HT1080 (cell line): ENCODE measurements at regions not wholly inside any gene's neighbourhood (a gene's known extent, or its start where the extent isn't known, plus 50 kb on each side); places are given as distances from the start of the nearest gene placed in this dataset.

Experiments
- DNase-seq: peaks from one replicate; pipeline ENCODE4 v3.0.0-alpha.2; 2015; ENCODE audit warnings: low read depth

DNA sequence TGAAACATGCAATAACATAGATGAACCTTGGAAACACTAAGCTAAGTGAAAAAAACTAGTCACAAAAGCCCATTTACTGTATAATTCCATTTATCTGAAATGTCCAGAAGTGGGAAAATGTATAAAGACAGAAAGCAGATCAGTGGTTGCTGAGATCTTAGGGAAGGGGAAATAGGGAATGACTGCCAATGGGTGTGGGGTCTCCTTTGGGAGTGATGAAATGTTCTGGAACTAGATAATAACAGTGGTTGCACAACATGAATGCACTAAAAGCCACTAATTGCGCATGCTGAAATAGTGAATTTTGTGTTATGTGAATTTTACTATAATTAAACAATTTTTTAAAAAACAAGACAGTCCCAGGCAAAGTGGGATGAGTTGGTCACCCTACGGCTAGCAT, 472.8 kb downstream of the CCDC171 start:
- DNase-seq, result no peak

DNA sequence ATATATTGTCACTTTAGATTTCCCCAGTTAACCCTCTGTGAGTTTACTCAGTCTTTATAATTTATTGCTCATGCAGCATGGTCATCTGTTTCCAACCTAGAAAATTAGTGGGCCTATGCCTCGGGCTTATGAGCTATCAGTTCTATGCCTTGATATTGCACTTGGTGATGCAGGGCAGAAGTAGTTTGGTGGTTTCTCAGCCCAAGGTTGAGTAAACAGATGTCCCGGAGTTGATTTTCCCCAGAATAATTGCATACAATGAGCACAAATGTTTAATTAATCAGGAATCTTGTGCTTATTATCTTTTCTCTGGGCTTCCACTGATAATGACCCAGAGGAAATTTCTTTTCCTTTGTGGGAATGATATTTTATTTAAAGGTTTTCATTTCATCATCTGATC, 474.0 kb downstream of the CCDC171 start:
- DNase-seq, result no peak

- no peak for DNase-seq
Observed at GRCh38 chr9:16028548-16028947, 475.7 kb downstream of the CCDC171 start.

DNA sequence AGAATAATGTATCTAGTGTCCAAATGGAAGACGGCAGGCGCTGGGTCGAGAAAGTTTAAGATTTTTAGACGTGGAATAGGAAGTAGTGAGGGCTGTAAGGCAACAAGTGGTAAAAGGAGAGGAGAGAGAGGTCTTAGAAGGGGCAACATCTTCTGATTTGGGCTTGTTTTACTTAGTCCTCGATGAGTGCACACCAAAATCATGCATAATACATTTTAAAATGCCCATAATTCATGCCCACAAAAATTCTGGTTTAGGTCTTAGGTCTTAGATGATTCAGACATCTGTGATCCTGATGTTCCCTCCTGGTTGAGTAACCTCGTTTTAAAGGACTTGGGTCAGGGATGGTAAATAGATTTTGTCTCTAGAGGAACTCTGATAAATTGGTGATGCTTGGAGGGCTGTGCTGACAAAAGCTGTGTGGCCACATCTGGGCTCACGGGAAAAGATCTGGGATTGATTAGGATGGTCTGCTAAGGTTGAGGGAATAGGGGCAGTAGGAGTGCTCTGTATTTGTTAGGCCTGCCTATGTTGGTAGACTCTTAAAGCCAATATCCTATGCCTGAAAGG, 476.3 kb downstream of the CCDC171 start:
- peak; percentile 52 for DNase-seq

- DNase-seq, result peak; percentile 66
Observed at GRCh38 chr9:16029796-16030363, 477.0 kb downstream of the CCDC171 start.

DNA sequence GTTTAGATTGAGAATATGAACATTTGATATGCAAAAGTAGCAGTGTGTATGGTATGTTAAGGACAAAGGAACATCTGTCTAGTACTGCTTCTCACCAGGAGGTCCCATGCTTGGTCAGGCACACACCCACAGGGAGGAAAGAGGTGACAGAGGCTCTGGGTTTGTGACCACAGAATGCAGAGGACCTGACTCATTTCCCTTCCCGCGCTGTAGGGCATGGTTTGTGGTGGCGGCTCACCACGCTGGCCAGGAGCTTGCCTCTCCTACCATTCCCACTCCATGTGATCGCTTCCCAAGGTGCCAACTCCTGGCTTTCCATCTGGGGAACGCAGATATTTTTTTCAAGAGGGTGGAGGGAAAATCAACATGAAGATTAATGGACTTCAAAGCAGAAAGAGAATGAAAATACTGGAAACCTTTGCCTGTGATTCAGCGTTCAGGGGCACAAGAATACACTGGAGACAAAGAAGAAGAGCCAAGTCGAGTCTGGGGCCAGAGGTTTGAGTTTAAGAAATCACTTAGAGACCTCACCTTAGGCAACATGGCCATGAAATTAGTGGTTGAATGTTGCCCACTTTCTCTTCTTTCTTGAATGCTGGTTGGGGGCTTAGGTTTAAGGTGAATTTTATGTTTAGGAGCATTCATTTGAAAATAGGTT, 477.8 kb downstream of the CCDC171 start:
- peak; percentile 100 for DNase-seq

DNA sequence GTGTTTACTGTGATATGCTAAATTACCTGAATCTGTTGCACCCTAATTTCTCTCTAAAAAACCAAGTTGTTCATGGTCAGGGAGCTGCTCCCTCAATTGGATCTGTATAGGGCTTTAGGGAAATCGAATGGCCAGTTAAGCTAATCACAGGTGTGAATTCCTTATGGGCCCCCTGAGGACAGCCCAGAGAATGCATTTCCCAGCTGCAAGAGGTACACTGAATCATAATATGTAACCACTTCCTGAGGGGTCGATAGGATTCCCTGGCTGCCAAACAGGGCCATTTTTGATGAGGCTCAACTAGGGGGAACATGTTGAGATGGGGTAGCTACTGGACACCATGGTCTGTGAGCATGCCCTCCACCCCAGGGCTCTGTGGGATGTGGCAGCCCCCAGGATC, 478.6 kb downstream of the CCDC171 start:
- DNase-seq, result peak; percentile 78

GRCh38 chr9:16031971-16032370, 479.1 kb downstream of the CCDC171 start:
- peak; percentile 58 for DNase-seq

DNA sequence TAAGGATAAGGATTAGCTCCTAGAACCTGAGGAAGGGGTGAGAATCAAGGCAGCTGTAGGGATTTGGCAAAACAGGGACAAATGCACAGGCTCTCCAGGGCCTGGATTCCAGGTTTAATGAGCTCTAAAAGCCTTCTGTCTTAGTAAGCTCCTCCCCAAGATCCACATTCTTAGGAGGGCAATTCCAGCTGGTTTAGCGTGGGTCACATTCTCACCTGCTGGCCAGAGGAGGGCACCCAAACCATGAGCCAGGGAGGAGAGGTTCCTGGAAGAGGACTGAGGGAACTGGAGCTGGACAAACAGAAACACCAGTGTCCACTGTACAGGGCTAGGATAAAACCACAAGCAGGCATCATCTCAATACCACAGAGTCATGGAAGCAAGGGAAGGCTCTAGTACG, 480.0 kb downstream of the CCDC171 start:
- peak; percentile 81 for DNase-seq

- no peak for DNase-seq
Observed at GRCh38 chr9:16033253-16033652, 480.4 kb downstream of the CCDC171 start.

- DNase-seq, result no peak
Observed at GRCh38 chr9:16033921-16034691, 481.3 kb downstream of the CCDC171 start.

- peak; percentile 29 for DNase-seq
Observed at GRCh38 chr9:16039218-16039987, 486.6 kb downstream of the CCDC171 start.

- no peak for DNase-seq
Observed at GRCh38 chr9:16039988-16040761, 487.3 kb downstream of the CCDC171 start.

DNA sequence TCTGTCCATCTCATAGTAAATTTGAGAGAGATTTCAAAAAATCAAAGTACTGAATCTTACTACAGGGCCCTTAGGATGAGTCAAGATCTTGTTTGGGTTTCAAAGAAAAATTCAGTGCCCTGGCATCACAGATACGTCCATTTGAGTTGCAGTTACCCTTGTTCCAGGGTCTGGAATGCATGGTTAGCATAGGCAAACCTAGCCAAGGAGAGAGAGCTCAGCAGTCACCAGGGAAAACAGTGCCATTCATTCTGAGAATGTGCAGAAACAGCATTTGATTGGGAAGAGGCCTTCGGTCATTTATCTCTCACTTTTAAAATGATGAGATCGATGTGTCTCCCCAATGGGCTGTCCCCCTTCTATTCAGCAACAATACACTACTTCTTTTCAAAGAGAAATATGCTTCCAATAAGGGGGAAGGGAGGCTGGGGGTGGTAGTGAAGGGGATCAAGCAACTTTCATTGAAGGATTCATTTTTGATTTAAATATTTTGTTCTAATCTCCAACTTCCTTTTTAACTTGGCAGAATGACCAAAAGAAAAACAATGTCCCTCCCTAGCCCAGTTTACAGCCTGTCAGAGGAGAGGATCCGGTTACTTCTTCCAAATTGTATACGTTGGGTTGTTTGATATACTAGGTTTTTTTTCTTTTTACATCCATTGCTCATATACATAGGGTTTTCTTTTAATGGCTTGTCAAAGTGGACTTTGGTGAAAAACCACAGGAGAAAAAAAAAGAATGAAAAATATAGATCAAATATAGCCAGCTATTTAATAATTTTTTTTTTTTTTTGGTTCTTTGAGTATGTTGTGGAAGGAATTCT, 491.1 kb downstream of the CCDC171 start:
- peak; percentile 71 for DNase-seq

DNA sequence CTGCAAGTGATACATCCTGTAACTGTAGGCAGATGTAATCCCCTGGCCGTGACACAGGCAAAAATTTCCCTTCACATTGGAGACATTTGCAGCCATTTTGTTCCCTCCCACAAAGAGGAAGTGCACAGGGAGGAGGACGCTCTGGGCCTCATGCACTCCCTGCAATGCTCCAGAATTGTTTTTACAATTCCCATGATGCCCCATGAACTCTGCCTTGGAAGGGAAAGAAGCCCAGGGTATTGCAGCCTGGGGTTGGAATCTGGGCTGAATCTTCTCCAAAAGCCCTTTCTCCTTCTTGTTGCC, 491.7 kb downstream of the CCDC171 start:
- no peak for DNase-seq

- DNase-seq, result no peak
Observed at GRCh38 chr9:16045651-16046280, 492.9 kb downstream of the CCDC171 start.

DNA sequence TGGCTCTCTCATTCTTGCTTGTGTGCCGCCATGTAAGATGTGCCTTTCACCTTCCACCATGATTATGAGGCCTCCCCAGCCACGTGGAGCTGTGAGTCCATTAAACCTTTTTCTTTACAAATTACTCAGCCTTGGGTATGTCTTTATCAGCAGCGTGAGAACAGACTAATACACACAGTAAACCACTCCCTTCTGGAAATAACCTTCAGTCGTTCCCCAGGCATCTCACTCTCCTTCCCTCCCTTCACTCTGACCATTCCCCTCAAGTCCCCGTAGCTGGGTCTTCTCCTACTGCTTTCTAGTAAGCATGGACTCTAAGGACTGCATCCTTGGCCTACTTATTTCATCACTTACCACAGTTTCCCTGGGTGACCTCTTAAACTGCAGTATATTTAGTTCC, 493.9 kb downstream of the CCDC171 start:
- no peak for DNase-seq

GRCh38 chr9:16048129-16048528, 495.3 kb downstream of the CCDC171 start:
- no peak for DNase-seq

DNA sequence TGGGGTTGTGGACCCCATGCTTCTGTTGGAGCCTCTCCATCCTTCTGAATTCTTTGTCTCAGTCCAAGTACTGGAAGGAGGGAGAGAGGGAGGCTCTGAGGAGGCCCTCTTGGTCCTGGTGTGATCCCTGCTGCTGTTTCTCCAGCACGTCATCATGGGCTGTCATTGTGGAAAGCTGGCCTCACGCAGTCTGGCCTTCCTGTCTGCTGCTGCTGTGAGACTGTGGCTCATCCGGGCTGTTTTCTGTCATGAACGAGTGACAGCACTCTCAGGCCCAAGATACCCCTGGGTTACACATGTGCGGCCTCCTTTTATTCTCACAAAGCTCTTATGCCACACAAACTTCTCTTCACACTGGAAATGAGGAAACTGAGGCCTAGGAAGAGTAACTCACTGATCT, 499.3 kb downstream of the CCDC171 start:
- no peak for DNase-seq
